Mucosa of descending colon (tissue), 3 donors: ENCODE measurements at regions not wholly inside any gene's neighbourhood (a gene's known extent, or its start where the extent isn't known, plus 50 kb on each side); places are given as distances from the start of the nearest gene placed in this dataset.

Source experiments
- ATAC-seq: fragments of 200-7000 bp; cut with Tn5 transposase; one replicate; pipeline ENCODE4 v1.9.1; 2020; ENCODE audit warnings: mild to moderate bottlenecking, moderate library complexity
- DNase-seq, 3 donors: peaks; one replicate each; pipeline ENCODE4 v3.0.0-alpha.2; 2020
- H3K36me3 ChIP-seq: fragments of 200-600 bp; one replicate; pipeline ENCODE4 v1.8.0; 2021; ENCODE audit warnings: low read depth, mild to moderate bottlenecking
- H3K4me1 ChIP-seq: fragments of 200-600 bp; one replicate; pipeline ENCODE4 v1.8.0; 2021; ENCODE audit warnings: low read depth, mild to moderate bottlenecking
- H3K4me3 ChIP-seq: fragments of 200-600 bp; one replicate; pipeline ENCODE4 v1.8.0; 2021; ENCODE audit warnings: mild to moderate bottlenecking
- H3K9me3 ChIP-seq: fragments of 200-600 bp; one replicate; pipeline ENCODE4 v1.8.0; 2021; ENCODE audit warnings: mild to moderate bottlenecking
- CTCF ChIP-seq: fragments of 200-600 bp; IDR thresholded peaks from one replicate; pipeline ENCODE4 v1.8.0; 2022; ENCODE audit warnings: antibody characterized with exemption, mild to moderate bottlenecking
- intact Hi-C, 2 donors: fragments of 100-400 bp; cut with DNase I in 1 of 2; cut with micrococcal nuclease in 1 of 2; formaldehyde crosslinking; loops; one replicate each; pipeline versions ENCODE4 v1.11.0 to v1.11.1; 2022; cut with DNase I, micrococcal nuclease
- donor health status: DM: no; HTN: no; CAD: no; lungs with moderate emphysema.
- donor health status: DM: no; HTN: no; CAD: no.
- donor health status: DM: no; HTN: yes; CAD: no.

GRCh38 chr11:43545610-43546009 lies 134.9 kb upstream of the HSD17B12 start:
- Histone ChIP-seq H3K36me3 (no peaks in the 10 kb centered on the region), H3K4me1 (peaks cover 3% of the 10 kb centered on the region), H3K9me3 (no peaks in the 10 kb centered on the region), H3K4me3 (no peak overlapping the region)
- no peak for TF ChIP-seq CTCF
- intact Hi-C loops: no loop called here
- DNase-seq (no peak), ATAC-seq (no peak)

GRCh38 chr11:43546561-43547429 lies 133.7 kb upstream of the HSD17B12 start:
- no peaks in the 10 kb centered on the region for H3K9me3 ChIP-seq
- H3K36me3 ChIP-seq: no peaks in the 10 kb centered on the region
- intact Hi-C loops: no loop called here
- TF ChIP-seq CTCF: no peak
- ATAC-seq: peak; percentile 37
- peaks cover 3% of the 10 kb centered on the region for H3K4me1 ChIP-seq
- no peak for DNase-seq
- no peak overlapping the region for H3K4me3 ChIP-seq

- ATAC-seq: peak; percentile 9
- intact Hi-C loops: no loop called here
- no peak for DNase-seq
- TF ChIP-seq CTCF: no peak
- Histone ChIP-seq H3K36me3 (no peaks in the 10 kb centered on the region), H3K9me3 (no peaks in the 10 kb centered on the region), H3K4me3 (no peak overlapping the region), H3K4me1 (peaks cover 3% of the 10 kb centered on the region)
Observed at GRCh38 chr11:43547430-43547831, 133.1 kb upstream of the HSD17B12 start.

- Histone ChIP-seq H3K9me3 (no peaks in the 10 kb centered on the region), H3K36me3 (no peaks in the 10 kb centered on the region), H3K4me1 (peaks cover 3% of the 10 kb centered on the region), H3K4me3 (no peak overlapping the region)
- peak; percentile 56 for ATAC-seq
- peak in 2 of 3 donors; percentile 12 to 33 for DNase-seq
- no peak for TF ChIP-seq CTCF
- intact Hi-C loops: no loop called here
Observed at GRCh38 chr11:43547889-43548381, 132.6 kb upstream of the HSD17B12 start.

- no peak for TF ChIP-seq CTCF
- peaks cover 3% of the 10 kb centered on the region for H3K4me1 ChIP-seq
- intact Hi-C loops: no loop called here
- no peak overlapping the region for H3K4me3 ChIP-seq
- no peak for DNase-seq
- no peaks in the 10 kb centered on the region for H3K9me3 ChIP-seq
- H3K36me3 ChIP-seq: no peaks in the 10 kb centered on the region
- ATAC-seq: no peak
Observed at GRCh38 chr11:43548916-43549315, 131.6 kb upstream of the HSD17B12 start.
